ENCODE measurements at regions not wholly inside any gene's neighbourhood (a gene's known extent, or its start where the extent isn't known, plus 50 kb on each side); places are given as distances from the start of the nearest gene placed in this dataset.
"Not testable (repeated sequence)": the region's sequence is repeated elsewhere in the genome, so short reads cannot be mapped to it uniquely, and the experiment has no call there.

DNA sequence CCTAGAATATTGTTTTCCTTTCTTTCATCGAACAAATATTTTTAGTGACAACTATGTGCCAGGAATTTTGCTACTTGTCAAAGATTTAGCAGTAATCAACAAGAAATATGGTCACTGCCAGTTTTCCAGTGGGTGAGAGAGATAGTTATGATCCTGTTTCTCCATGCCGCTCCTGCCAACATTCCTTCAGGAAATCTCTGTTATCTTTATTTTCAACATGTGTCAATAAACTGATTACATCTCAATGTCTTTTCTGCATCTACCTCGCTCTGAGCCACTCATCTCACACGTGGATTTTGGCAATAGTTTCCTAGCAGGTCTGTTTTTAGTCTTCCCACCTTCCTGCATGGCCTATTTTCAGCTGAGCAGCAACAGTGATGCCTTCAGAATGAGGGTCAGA lies 650.0 kb upstream of the STXBP6 start:
- TF ChIP-seq POLR2AphosphoS5 (IDR thresholded peaks at IDR 0.05): no peak
- TF ChIP-seq POLR2A (IDR thresholded peaks at IDR 0.05): no peak
- TF ChIP-seq, protein P1, sequence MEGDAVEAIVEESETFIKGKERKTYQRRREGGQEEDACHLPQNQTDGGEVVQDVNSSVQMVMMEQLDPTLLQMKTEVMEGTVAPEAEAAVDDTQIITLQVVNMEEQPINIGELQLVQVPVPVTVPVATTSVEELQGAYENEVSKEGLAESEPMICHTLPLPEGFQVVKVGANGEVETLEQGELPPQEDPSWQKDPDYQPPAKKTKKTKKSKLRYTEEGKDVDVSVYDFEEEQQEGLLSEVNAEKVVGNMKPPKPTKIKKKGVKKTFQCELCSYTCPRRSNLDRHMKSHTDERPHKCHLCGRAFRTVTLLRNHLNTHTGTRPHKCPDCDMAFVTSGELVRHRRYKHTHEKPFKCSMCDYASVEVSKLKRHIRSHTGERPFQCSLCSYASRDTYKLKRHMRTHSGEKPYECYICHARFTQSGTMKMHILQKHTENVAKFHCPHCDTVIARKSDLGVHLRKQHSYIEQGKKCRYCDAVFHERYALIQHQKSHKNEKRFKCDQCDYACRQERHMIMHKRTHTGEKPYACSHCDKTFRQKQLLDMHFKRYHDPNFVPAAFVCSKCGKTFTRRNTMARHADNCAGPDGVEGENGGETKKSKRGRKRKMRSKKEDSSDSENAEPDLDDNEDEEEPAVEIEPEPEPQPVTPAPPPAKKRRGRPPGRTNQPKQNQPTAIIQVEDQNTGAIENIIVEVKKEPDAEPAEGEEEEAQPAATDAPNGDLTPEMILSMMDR (IDR thresholded peaks at IDR 0.05): no peak
- Histone ChIP-seq H3K36me3 (no peaks in the 10 kb centered on the region), H3K27ac (no peak overlapping the region), H3K27me3 (no peaks in the 10 kb centered on the region), H3K4me1 (no peaks in the 10 kb centered on the region), H3K4me3 (no peak overlapping the region), H3K9me3 (no peaks in the 10 kb centered on the region)
- no peak for DNase-seq (ENCODE audit: low spot score in 2 of 2)
- intact Hi-C loops (cut with DNase I; ENCODE audit: low total_unique reads): no loop called here

DNA sequence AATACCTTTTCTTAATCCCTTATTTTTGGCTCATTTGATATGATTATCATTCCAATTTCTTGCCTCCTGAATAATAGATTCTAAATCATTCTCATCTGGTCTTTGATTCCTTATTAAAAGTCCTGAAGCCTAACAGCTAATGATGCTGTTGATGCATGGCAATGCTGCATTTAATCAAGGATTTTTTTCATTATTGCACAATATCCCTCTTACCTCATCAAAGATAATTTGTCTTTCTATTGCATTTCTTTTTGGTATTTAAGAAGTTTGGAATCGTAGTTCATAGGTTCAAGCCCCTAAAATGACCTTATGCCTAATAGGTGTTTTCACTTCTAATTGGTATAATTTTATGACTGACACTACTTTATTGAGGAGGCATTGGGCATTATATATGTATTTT lies 648.2 kb upstream of the STXBP6 start:
- Histone ChIP-seq H3K27me3 (no peaks in the 10 kb centered on the region), H3K4me1 (no peaks in the 10 kb centered on the region), H3K9me3 (no peaks in the 10 kb centered on the region), H3K4me3 (no peak overlapping the region), H3K27ac (no peak overlapping the region), H3K36me3 (no peaks in the 10 kb centered on the region)
- TF ChIP-seq, protein P1 (IDR thresholded peaks at IDR 0.05): no peak
- TF ChIP-seq POLR2A (IDR thresholded peaks at IDR 0.05): no peak
- TF ChIP-seq POLR2AphosphoS5 (IDR thresholded peaks at IDR 0.05): no peak
- intact Hi-C loops (cut with DNase I; ENCODE audit: low total_unique reads): no loop called here
- DNase-seq (ENCODE audit: low spot score in 2 of 2): no peak

DNA sequence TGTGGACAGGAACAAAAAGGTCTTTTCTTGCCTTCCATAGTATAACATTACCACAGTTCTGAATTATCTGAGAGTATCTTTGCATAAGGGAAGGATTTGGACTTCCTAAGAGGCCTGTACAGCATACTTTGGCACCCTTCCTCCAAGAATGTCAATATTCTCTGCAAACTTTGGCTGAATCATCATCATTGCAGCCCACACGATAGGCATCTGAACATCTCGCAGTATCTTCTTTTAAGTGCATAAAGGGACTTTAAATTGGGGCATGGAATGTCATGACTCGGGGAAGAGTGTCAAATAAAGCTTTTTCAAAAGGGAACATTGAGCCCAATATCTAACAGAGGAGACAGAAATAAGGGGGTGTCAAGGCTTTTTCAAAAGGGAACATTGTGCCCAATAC lies 646.2 kb upstream of the STXBP6 start:
- intact Hi-C loops (cut with DNase I; ENCODE audit: low total_unique reads): no loop called here

DNA sequence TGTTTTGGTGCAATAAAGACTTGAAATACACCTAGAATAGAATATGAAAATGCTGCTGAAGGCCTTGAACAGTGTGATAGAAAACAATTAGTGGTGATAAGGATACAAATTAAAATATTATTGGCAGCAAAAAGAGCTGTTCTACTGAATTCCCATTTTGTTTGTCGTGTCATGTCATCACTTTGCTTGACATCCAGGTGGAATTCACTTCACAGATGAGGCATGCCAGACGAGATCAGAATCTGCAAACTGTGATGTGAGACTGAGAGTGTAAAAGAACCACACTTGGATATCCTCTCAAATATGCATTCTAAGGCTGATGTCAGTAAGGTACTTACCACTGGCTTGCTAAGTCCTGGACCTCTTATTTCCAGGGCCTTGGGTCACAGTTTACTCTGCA lies 635.1 kb upstream of the STXBP6 start:
- Histone ChIP-seq H3K4me3 (no peak overlapping the region), H3K4me1 (no peaks in the 10 kb centered on the region)
- intact Hi-C loops (cut with DNase I; ENCODE audit: low total_unique reads): no loop called here

More for the DNA sequence above, 646.2 kb upstream of the STXBP6 start:
- TF ChIP-seq POLR2AphosphoS5 (IDR thresholded peaks at IDR 0.05) (no peak), POLR2A (IDR thresholded peaks at IDR 0.05) (no peak)
- TF ChIP-seq, protein P1 (IDR thresholded peaks at IDR 0.05): no peak
- Histone ChIP-seq H3K27ac (no peak overlapping the region), H3K4me1 (no peaks in the 10 kb centered on the region), H3K4me3 (no peak overlapping the region), H3K27me3 (no peaks in the 10 kb centered on the region), H3K9me3 (no peaks in the 10 kb centered on the region), H3K36me3 (no peaks in the 10 kb centered on the region)
- no peak for DNase-seq (ENCODE audit: low spot score in 2 of 2)

DNA sequence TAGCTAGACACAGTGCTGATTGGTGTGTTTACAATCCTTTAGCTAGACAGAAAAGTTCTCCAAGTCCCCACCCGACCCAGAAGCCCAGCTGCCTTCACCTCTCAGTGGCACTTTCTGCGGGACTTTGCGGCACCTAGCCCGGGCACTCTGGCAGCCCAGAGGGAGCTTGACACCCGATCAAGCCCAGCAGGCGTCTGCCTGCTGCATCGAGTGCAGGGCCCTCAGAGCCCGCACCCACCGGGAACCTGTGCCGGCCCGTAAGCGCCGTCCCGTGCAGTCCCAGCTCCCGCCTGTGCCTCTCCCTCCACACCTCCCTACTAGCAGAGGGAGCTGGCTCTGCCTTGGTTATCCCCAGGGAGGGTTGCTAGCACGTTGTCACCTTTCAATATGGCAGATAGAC lies 631.0 kb upstream of the STXBP6 start:
- Histone ChIP-seq H3K4me1 (no peaks in the 10 kb centered on the region), H3K27me3 (no peaks in the 10 kb centered on the region), H3K4me3 (no peak overlapping the region), H3K9me3 (no peaks in the 10 kb centered on the region), H3K27ac (no peak overlapping the region), H3K36me3 (no peaks in the 10 kb centered on the region)
- DNase-seq (ENCODE audit: low spot score in 2 of 2): no peak
- intact Hi-C loops (cut with DNase I; ENCODE audit: low total_unique reads): no loop called here
- TF ChIP-seq POLR2AphosphoS5 (IDR thresholded peaks at IDR 0.05) (no peak), POLR2A (IDR thresholded peaks at IDR 0.05) (no peak)
- TF ChIP-seq, protein P1 (IDR thresholded peaks at IDR 0.05): no peak

More for the DNA sequence above, 635.1 kb upstream of the STXBP6 start:
- H3K27ac ChIP-seq: no peak overlapping the region
- no peak for DNase-seq (ENCODE audit: low spot score in 2 of 2)
- no peaks in the 10 kb centered on the region for H3K27me3 ChIP-seq
- H3K9me3 ChIP-seq: no peaks in the 10 kb centered on the region
- TF ChIP-seq, protein P1 (IDR thresholded peaks at IDR 0.05): no peak
- TF ChIP-seq POLR2A (IDR thresholded peaks at IDR 0.05) (no peak), POLR2AphosphoS5 (IDR thresholded peaks at IDR 0.05) (no peak)
- H3K36me3 ChIP-seq: no peaks in the 10 kb centered on the region

DNA sequence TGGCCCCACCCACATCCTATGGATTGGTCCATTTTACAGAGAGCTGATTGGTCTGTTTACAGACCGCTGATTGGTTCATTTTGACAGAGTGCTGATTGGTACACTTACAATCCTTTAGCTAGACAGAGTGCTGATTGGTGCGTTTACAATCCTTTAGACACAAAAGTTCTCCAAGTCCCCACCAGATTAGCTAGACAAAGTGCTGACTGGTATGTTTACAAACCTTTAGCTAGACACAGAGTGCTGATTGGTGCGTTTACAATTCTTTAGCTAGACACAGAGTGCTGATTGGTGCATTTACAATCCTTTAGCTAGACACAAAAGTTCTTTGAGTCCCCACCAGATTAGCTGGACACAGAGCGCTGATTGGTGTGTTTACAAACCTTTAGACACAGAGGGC lies 630.6 kb upstream of the STXBP6 start:
- DNase-seq (ENCODE audit: low spot score in 2 of 2); intact Hi-C loops (cut with DNase I; ENCODE audit: low total_unique reads); H3K4me1 ChIP-seq; H3K9me3 ChIP-seq; H3K4me3 ChIP-seq; H3K36me3 ChIP-seq; H3K27me3 ChIP-seq; H3K27ac ChIP-seq: not testable (repeated sequence)

Data from breast epithelium (tissue), 4 donors.